Lung (tissue), 11 donors: ENCODE measurements at regions not wholly inside any gene's neighbourhood (a gene's known extent, or its start where the extent isn't known, plus 50 kb on each side); places are given as distances from the start of the nearest gene placed in this dataset.

ENCODE experiments used
- ATAC-seq: fragments of 200-7000 bp; cut with Tn5 transposase; one replicate; pipeline ENCODE4 v1.9.1; 2020; ENCODE audit warnings: moderate number of reproducible peaks; ENCODE audit not compliant: insufficient read depth, low FRiP score
- DNase-seq, 3 donors: peaks; one replicate each; pipeline ENCODE4 v3.0.0-alpha.2; 2013 to 2017
- H3K27ac ChIP-seq, 2 donors: one replicate each; pipeline ENCODE4 v1.5.1; 2013; ENCODE audit warnings: mild to moderate bottlenecking in 2 of 2, moderate library complexity in 2 of 2, control low read depth in 1 of 2, inconsistent platforms in 1 of 2, low read depth in 1 of 2, low read length in 1 of 2
- H3K27me3 ChIP-seq, 3 donors: one replicate each; pipeline ENCODE4 v1.5.1; 2013; ENCODE audit warnings: low read length in 2 of 3; ENCODE audit not compliant: control insufficient read depth in 3 of 3, insufficient read depth in 3 of 3
- H3K36me3 ChIP-seq, 4 donors: one replicate each; pipeline ENCODE4 v1.5.1; 2013; ENCODE audit warnings: low read length in 4 of 4, mild to moderate bottlenecking in 1 of 4, moderate library complexity in 1 of 4; ENCODE audit not compliant: control insufficient read depth in 4 of 4, insufficient read depth in 4 of 4
- H3K4me1 ChIP-seq, 5 donors: one replicate each; pipeline ENCODE4 v1.5.1; 2013; ENCODE audit warnings: low read length in 5 of 5, mild to moderate bottlenecking in 2 of 5, moderate library complexity in 1 of 5; ENCODE audit not compliant: control insufficient read depth in 5 of 5, insufficient read depth in 5 of 5
- H3K4me3 ChIP-seq: one replicate; pipeline ENCODE4 v1.5.1; 2013; ENCODE audit warnings: mild to moderate bottlenecking, control low read depth, moderate library complexity
- H3K9ac ChIP-seq, 2 donors: one replicate each; pipeline ENCODE4 v1.5.1; 2013; ENCODE audit warnings: low read length in 2 of 2, control low read depth in 1 of 2; ENCODE audit not compliant: insufficient read depth in 1 of 2
- H3K9me3 ChIP-seq, 4 donors: one replicate each; pipeline ENCODE4 v1.5.1; 2013; ENCODE audit warnings: low read length in 3 of 4, mild to moderate bottlenecking in 1 of 4, moderate library complexity in 1 of 4; ENCODE audit not compliant: control insufficient read depth in 4 of 4, insufficient read depth in 3 of 4
- WGBS, 2 donors: extraction: QIAGEN DNeasy Blood & Tissue Kit; methylation state at CpG; one replicate each; pipeline ENCODE4 v1.1.7; 2013; 5-methylcytosine and 5-hydroxymethylcytosine counted together
- TF ChIP-seq, protein P1 (sequence below): IDR thresholded peaks from 2 replicates; pipeline ENCODE4 v1.5.1; 2012; ENCODE audit warnings: mild to moderate bottlenecking; ENCODE audit errors: control extremely low read depth, extremely low read depth
- donor health status: control.
- donor health status: control.
- donor health status: Bipolar disorder and iron deficiency.
- donor health status: healthy.
- donor health status: DM: yes; HTN: yes; CAD: no.

DNA sequence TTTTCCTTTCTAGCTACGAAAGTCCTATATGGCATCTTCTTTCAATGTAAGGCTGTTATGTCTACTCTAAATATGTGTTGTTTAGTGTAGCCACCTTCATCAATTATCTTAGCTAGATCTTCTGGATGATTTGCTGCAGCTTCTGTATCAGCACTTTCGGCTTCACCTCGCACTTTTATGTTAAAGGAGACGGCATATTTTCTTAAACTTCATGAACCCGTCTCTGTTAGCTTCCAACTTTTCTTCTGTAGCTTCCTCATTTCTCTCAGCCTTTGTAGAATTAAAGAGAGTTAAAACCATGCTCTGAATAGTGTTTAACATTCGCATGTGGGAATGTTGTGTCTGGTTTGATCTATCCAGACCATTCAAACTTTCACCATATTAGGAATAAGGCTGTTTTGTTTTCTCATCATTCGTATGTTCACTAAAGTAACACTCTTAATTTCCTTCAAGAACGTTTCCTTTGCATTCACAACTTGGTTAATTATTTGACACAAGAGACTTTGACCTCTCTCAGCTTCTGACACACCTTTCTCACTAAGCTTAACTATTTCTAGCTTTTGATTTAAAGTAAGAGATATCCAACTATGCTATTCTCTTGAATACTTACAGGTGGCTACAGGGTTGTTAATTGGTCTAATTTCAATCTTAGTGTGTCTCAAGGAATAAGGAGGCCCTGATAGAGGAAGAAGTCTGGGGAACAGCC, 476.8 kb downstream of the GABRG1 start:
- no peaks in the 10 kb centered on the region for H3K27me3 ChIP-seq
- H3K9ac ChIP-seq = no peak overlapping the region
- DNase-seq = no peak
- ATAC-seq = no peak
- no peak overlapping the region for H3K27ac ChIP-seq
- H3K9me3 ChIP-seq = peaks cover 0 to 3% (median 0%) of the 10 kb centered on the region in 4 donors
- peaks cover 0 to 8% (median 0%) of the 10 kb centered on the region in 5 donors for H3K4me1 ChIP-seq
- WGBS, 2 donors = 80 to 84% methylated on average over 8 of the region's 8 CpGs
- no peaks in the 10 kb centered on the region for H3K36me3 ChIP-seq
- TF ChIP-seq, protein P1, sequence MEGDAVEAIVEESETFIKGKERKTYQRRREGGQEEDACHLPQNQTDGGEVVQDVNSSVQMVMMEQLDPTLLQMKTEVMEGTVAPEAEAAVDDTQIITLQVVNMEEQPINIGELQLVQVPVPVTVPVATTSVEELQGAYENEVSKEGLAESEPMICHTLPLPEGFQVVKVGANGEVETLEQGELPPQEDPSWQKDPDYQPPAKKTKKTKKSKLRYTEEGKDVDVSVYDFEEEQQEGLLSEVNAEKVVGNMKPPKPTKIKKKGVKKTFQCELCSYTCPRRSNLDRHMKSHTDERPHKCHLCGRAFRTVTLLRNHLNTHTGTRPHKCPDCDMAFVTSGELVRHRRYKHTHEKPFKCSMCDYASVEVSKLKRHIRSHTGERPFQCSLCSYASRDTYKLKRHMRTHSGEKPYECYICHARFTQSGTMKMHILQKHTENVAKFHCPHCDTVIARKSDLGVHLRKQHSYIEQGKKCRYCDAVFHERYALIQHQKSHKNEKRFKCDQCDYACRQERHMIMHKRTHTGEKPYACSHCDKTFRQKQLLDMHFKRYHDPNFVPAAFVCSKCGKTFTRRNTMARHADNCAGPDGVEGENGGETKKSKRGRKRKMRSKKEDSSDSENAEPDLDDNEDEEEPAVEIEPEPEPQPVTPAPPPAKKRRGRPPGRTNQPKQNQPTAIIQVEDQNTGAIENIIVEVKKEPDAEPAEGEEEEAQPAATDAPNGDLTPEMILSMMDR = no peak
- no peak overlapping the region for H3K4me3 ChIP-seq

DNA sequence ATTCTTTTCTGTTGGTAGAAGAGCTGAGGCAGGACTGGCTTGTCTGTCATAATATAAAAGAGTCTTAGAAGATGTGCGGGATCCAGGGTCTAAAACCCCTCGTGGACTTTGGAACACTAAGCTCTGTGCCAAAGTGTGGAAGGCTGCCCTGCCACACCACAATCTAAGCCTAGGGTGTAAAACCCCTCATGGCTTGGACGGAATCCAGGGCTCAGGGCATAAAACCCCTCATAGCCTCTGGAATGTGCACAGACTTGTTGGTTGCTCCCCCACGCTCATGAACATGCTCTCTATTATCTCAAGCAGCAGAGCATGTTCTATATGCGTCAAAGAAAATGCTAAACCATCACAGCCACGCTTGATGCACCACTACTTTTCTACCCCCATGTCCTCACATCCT, 483.6 kb downstream of the GABRG1 start:
- Histone ChIP-seq H3K27ac (no peak overlapping the region), H3K27me3 (no peaks in the 10 kb centered on the region), H3K9me3 (no peaks in the 10 kb centered on the region), H3K4me1 (peaks cover 0 to 8% (median 0%) of the 10 kb centered on the region in 5 donors), H3K9ac (no peak overlapping the region), H3K4me3 (no peak overlapping the region), H3K36me3 (no peaks in the 10 kb centered on the region)
- DNase-seq (peak in 1 of 3 donors; percentile 21), ATAC-seq (no peak)
- 78 to 87% methylated on average over 6 of the region's 6 CpGs for WGBS, 2 donors
- TF ChIP-seq, protein P1 = no peak

DNA sequence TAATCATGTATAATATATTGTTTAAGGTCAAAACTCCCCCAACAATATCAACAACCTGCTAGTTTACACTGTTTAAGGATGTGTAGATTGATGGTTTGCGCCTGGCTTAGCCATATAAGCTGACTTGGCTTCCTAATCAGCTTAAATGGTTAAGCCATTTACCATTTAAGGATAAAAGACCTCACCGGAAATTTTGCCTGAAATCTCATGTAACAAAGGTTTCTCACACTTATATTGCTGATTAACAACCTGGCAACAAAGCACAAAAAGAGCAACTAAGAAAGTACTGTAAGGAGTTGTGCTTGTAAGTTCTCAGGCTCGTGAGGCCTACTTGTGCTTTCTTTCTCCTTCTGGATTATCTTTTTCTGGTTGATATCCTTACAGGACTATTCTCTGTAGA, 485.2 kb downstream of the GABRG1 start:
- no peak for ATAC-seq

More for the DNA sequence above, 485.2 kb downstream of the GABRG1 start:
- Histone ChIP-seq H3K9me3 (no peaks in the 10 kb centered on the region), H3K4me3 (no peak overlapping the region), H3K27me3 (no peaks in the 10 kb centered on the region), H3K36me3 (no peaks in the 10 kb centered on the region), H3K9ac (no peak overlapping the region), H3K27ac (no peak overlapping the region), H3K4me1 (no peaks in the 10 kb centered on the region)
- 77 to 88% methylated on average over 3 of the region's 3 CpGs for WGBS, 2 donors
- DNase-seq = no peak
- TF ChIP-seq, protein P1 = no peak
